ENCODE measurements at regions not wholly inside any gene's neighbourhood (a gene's known extent, or its start where the extent isn't known, plus 50 kb on each side); places are given as distances from the start of the nearest gene placed in this dataset.

GRCh38 chr1:70892930-70893329 lies 154.7 kb downstream of the PTGER3 start:
- Histone ChIP-seq H2BK120ac (ENCODE audit: low read depth, low read length, poor library complexity, severe bottlenecking) (no peak overlapping the region), H2AK5ac (ENCODE audit: insufficient read length, low read length) (no peak overlapping the region), H3K27me3 (ENCODE audit: insufficient read depth, low read length) (no peaks in the 10 kb centered on the region), H4K91ac (ENCODE audit: insufficient read length, low read depth, low read length) (no peak overlapping the region), H3K27ac (ENCODE audit: insufficient read length, low read depth, low read length) (no peak overlapping the region), H3K4me2 (ENCODE audit: insufficient read depth, insufficient read length, low read length) (no peak overlapping the region), H4K8ac (replicated peaks; ENCODE audit: insufficient read length, low read depth, low read length) (no peak overlapping the region), H2BK5ac (ENCODE audit: insufficient read length, low read length) (no peak overlapping the region), H3K4ac (ENCODE audit: low read depth, low read length) (no peak overlapping the region), H2BK15ac (ENCODE audit: low read depth, low read length) (no peak overlapping the region), H4K20me1 (ENCODE audit: control insufficient read depth, insufficient read depth, insufficient read length) (no peaks in the 10 kb centered on the region), H2BK20ac (ENCODE audit: low read depth, low read length, poor library complexity, severe bottlenecking) (no peak overlapping the region), H3T11ph (ENCODE audit: low read length) (no peak overlapping the region), H3K4me1 (ENCODE audit: insufficient read depth, low read length) (peaks cover 4% of the 10 kb centered on the region; the same call in 1 of the 2 replicates), H3K14ac (ENCODE audit: insufficient read depth, low read length) (no peak overlapping the region), H3K9me3 (ENCODE audit: control insufficient read depth, low read depth, low read length) (no peaks in the 10 kb centered on the region), H2AFZ (ENCODE audit: low read length) (no peak overlapping the region), H3K9ac (ENCODE audit: extremely low read depth, insufficient read length, low read length) (no peak overlapping the region), H4K5ac (ENCODE audit: insufficient read length, low read depth, low read length) (no peak overlapping the region), H3K23ac (ENCODE audit: insufficient read length, low read depth, low read length) (no peak overlapping the region), H2BK12ac (ENCODE audit: insufficient read length, low read depth, low read length) (no peak overlapping the region), H3K56ac (ENCODE audit: insufficient read length, low read depth, low read length) (no peak overlapping the region), H3K79me1 (ENCODE audit: insufficient read depth, low read depth, low read length, poor library complexity, severe bottlenecking) (no peaks in the 10 kb centered on the region), H3K79me2 (ENCODE audit: insufficient read depth, low read length) (no peaks in the 10 kb centered on the region), H3K18ac (ENCODE audit: insufficient read length, low read depth, low read length) (no peak overlapping the region), H3K23me2 (ENCODE audit: insufficient read length, low read depth, low read length, poor library complexity, severe bottlenecking) (no peaks in the 10 kb centered on the region)
- Mint-ChIP-seq H3K4me3 (no peak overlapping the region), H3K36me3 (ENCODE audit: insufficient read depth in 1 of 3, low read depth in 3 of 3) (no peaks in the 10 kb centered on the region), H3K27ac (no peak overlapping the region), H3K27me3 (ENCODE audit: low read depth) (no peaks in the 10 kb centered on the region), H3K9me3 (no peaks in the 10 kb centered on the region), H3K4me1 (peaks cover 11 to 23% of the 10 kb centered on the region in 2 experiments)
- WGBS (ENCODE audit: extremely low coverage, insufficient read length, low lambda C conversion rate) = no CpG with 5 or more reads among the region's 1 CpG
- DNase-seq = no peak
- TF ChIP-seq, protein P1, sequence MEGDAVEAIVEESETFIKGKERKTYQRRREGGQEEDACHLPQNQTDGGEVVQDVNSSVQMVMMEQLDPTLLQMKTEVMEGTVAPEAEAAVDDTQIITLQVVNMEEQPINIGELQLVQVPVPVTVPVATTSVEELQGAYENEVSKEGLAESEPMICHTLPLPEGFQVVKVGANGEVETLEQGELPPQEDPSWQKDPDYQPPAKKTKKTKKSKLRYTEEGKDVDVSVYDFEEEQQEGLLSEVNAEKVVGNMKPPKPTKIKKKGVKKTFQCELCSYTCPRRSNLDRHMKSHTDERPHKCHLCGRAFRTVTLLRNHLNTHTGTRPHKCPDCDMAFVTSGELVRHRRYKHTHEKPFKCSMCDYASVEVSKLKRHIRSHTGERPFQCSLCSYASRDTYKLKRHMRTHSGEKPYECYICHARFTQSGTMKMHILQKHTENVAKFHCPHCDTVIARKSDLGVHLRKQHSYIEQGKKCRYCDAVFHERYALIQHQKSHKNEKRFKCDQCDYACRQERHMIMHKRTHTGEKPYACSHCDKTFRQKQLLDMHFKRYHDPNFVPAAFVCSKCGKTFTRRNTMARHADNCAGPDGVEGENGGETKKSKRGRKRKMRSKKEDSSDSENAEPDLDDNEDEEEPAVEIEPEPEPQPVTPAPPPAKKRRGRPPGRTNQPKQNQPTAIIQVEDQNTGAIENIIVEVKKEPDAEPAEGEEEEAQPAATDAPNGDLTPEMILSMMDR (conservative IDR thresholded peaks at IDR 0.05) = no peak

Measured in H9 (cell line).